WTC11 (cell line): ENCODE measurements at regions not wholly inside any gene's neighbourhood (a gene's known extent, or its start where the extent isn't known, plus 50 kb on each side); places are given as distances from the start of the nearest gene placed in this dataset.

ENCODE experiments used
- ATAC-seq: fragments of 200-7000 bp; cut with Tn5 transposase; 2 replicates; pipeline ENCODE4 v1.10.0; 2021; ENCODE audit warnings: mild to moderate bottlenecking, moderate library complexity
- CTCF ChIA-PET: fragments of 300-600 bp; sonication (Branson Sonifier 250); formaldehyde crosslinking; loops from one replicate; lab custom pipeline; 2021; ENCODE audit warnings: antibody characterized with exemption; lab: Charles Lee
- POLR2A ChIA-PET: fragments of 350-600 bp; sonication (Branson Sonifier 250); formaldehyde crosslinking; loops from one replicate; lab custom pipeline; 2021; ENCODE audit warnings: antibody characterized with exemption; lab: Charles Lee
- DNase-seq: peaks from one replicate; pipeline ENCODE4 v3.0.0; 2021; ENCODE audit warnings: low spot score
- H3K27ac Mint-ChIP-seq: 2 replicates; pipeline ENCODE4 v1.8.0; 2021; ENCODE audit warnings: mixed read lengths
- H3K27me3 Mint-ChIP-seq: 2 replicates; pipeline ENCODE4 v1.8.0; 2021; ENCODE audit warnings: low read depth, mild to moderate bottlenecking, moderate library complexity, mixed read lengths
- H3K36me3 Mint-ChIP-seq: 2 replicates; pipeline ENCODE4 v1.8.0; 2021; ENCODE audit warnings: mixed read lengths
- H3K4me1 Mint-ChIP-seq: 2 replicates; pipeline ENCODE4 v1.8.0; 2022; ENCODE audit warnings: mixed read lengths
- H3K4me3 Mint-ChIP-seq: 2 replicates; pipeline ENCODE4 v1.8.0; 2021; ENCODE audit warnings: mild to moderate bottlenecking, moderate library complexity, mixed read lengths
- H3K9me3 Mint-ChIP-seq: 2 replicates; pipeline ENCODE4 v1.8.0; 2021; ENCODE audit warnings: mixed read lengths
- GABPB1 ChIP-seq: sonication (generic); formaldehyde crosslinking; IDR thresholded peaks from 2 replicates; pipeline ENCODE4 v1.8.1; 2023; ENCODE audit warnings: mild to moderate bottlenecking, missing genetic modification reagents
- KAT7 ChIP-seq: sonication (generic); formaldehyde crosslinking; IDR thresholded peaks from 2 replicates; pipeline ENCODE4 v1.8.1; 2023; ENCODE audit warnings: missing genetic modification reagents, mild to moderate bottlenecking, borderline replicate concordance
- MXD4 ChIP-seq: fragments of 250-450 bp; sonication (Bioruptor Pico); IDR thresholded peaks from 2 replicates; pipeline ENCODE4 v1.8.0; 2021; ENCODE audit warnings: mild to moderate bottlenecking, moderate library complexity, borderline replicate concordance
- MYBL2 ChIP-seq: sonication (generic); formaldehyde crosslinking; IDR thresholded peaks from 2 replicates; pipeline ENCODE4 v1.8.1; 2023; ENCODE audit warnings: mild to moderate bottlenecking, moderate library complexity, missing genetic modification reagents
- NR3C1 ChIP-seq: sonication (generic); formaldehyde crosslinking; conservative IDR thresholded peaks from 2 replicates; pipeline ENCODE4 v1.8.1; 2023; ENCODE audit warnings: low read depth, mild to moderate bottlenecking, missing genetic modification reagents
- PRRX2 ChIP-seq: fragments of 250-450 bp; sonication (Bioruptor Pico); IDR thresholded peaks from 2 replicates; pipeline ENCODE4 v1.8.0; 2021; ENCODE audit warnings: mild to moderate bottlenecking
- SOX15 ChIP-seq: fragments of 250-450 bp; sonication (Bioruptor Pico); IDR thresholded peaks from 2 replicates; pipeline ENCODE4 v1.9.0; 2021; ENCODE audit warnings: mild to moderate bottlenecking
- SP1 ChIP-seq: sonication (generic); formaldehyde crosslinking; conservative IDR thresholded peaks from 2 replicates; pipeline ENCODE4 v1.8.1; 2022; ENCODE audit warnings: missing genetic modification reagents
- TEAD1 ChIP-seq: sonication (generic); formaldehyde crosslinking; IDR thresholded peaks from 2 replicates; pipeline ENCODE4 v1.8.0; 2022; ENCODE audit warnings: mild to moderate bottlenecking, missing genetic modification reagents
- TP53 ChIP-seq: sonication (generic); formaldehyde crosslinking; IDR thresholded peaks from 2 replicates; pipeline ENCODE4 v1.8.1; 2023; ENCODE audit warnings: mild to moderate bottlenecking, missing genetic modification reagents
- ZNF219 ChIP-seq: sonication (generic); formaldehyde crosslinking; IDR thresholded peaks from 2 replicates; pipeline ENCODE4 v1.8.0; 2023; ENCODE audit warnings: missing genetic modification reagents, mild to moderate bottlenecking, borderline replicate concordance
- ZNF423 ChIP-seq: fragments of 250-450 bp; sonication (Bioruptor Pico); IDR thresholded peaks from 2 replicates; pipeline ENCODE4 v2.1.2; 2022; ENCODE audit warnings: mild to moderate bottlenecking, moderate library complexity
- TF ChIP-seq, protein P1 (sequence below): sonication (generic); formaldehyde crosslinking; IDR thresholded peaks from 2 replicates; pipeline ENCODE4 v1.8.1; 2022; ENCODE audit warnings: low read depth, missing genetic modification reagents, borderline replicate concordance
- TF ChIP-seq, protein P2 (sequence below): sonication (generic); formaldehyde crosslinking; IDR thresholded peaks from 2 replicates; pipeline ENCODE4 v1.8.1; 2022; ENCODE audit warnings: missing genetic modification reagents, borderline replicate concordance
- TF ChIP-seq, protein P3 (sequence below): sonication (generic); formaldehyde crosslinking; IDR thresholded peaks from 2 replicates; pipeline ENCODE4 v1.8.0; 2022; ENCODE audit warnings: mild to moderate bottlenecking, missing genetic modification reagents
- TF ChIP-seq, protein P4 (sequence below): sonication (generic); formaldehyde crosslinking; conservative IDR thresholded peaks from 2 replicates; pipeline ENCODE4 v1.8.1; 2022; ENCODE audit warnings: mild to moderate bottlenecking, missing genetic modification reagents
- TF ChIP-seq, protein P5 (sequence below): sonication (generic); formaldehyde crosslinking; IDR thresholded peaks from 2 replicates; pipeline ENCODE4 v1.8.1; 2023; ENCODE audit warnings: mild to moderate bottlenecking, missing genetic modification reagents, borderline replicate concordance
- TF ChIP-seq, protein P6 (sequence below): sonication (generic); formaldehyde crosslinking; IDR thresholded peaks from 2 replicates; pipeline ENCODE4 v1.8.1; 2023; ENCODE audit warnings: mild to moderate bottlenecking, moderate library complexity, missing genetic modification reagents
- TF ChIP-seq, protein P7 (sequence below): fragments of 250-450 bp; sonication (Bioruptor Pico); IDR thresholded peaks from 2 replicates; pipeline ENCODE4 v1.9.0; 2021; ENCODE audit warnings: mild to moderate bottlenecking
- TF ChIP-seq, protein P8 (sequence below): fragments of 250-450 bp; sonication (Bioruptor Pico); IDR thresholded peaks from 2 replicates; pipeline ENCODE4 v1.9.0; 2021; ENCODE audit warnings: mild to moderate bottlenecking
- TF ChIP-seq, protein P9 (sequence below): sonication (generic); formaldehyde crosslinking; IDR thresholded peaks from 2 replicates; pipeline ENCODE4 v1.8.1; 2022; ENCODE audit warnings: low read depth, mild to moderate bottlenecking, moderate library complexity, missing genetic modification reagents, borderline replicate concordance

DNA sequence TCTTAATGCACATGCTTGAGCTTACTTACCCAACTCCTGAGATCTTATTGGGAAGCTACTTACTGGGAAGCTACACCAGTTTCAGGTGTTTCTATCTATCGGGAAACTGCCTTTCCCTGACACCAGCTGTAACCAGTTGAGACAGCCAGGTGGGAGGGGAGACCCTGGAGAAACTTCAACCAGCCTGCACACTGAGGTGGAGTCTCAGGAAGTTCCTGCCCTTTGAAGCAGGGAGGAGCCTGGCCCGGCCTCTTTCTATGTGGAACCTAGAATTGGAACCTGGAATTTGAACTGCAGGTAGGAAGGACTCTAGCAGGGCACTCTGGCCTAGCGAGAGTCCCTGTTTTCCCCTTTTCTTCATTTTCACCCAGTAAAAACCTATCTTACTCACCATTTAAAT is 425.8 kb upstream of the PABPC4L start:
- ChIA-PET POLR2A (no interaction called here), CTCF (interaction anchor here (1.6 kb wide), 1 partner anchor 9 kb away, joined by 3 read pairs; no protein-coding TSS in a partner anchor)
- H3K36me3 Mint-ChIP-seq: 0 out of 2 replicates have a peak, but pooled peaks cover 2% of the 10 kb centered on the region
- ATAC-seq (peak; percentile 50), DNase-seq (peak; percentile 28)
- H3K27me3 Mint-ChIP-seq: no peaks in the 10 kb centered on the region
- H3K4me1 Mint-ChIP-seq: peaks cover 67% of the 10 kb centered on the region
- peak overlapping the region; percentile 93 for H3K27ac Mint-ChIP-seq
- peaks cover 3% of the 10 kb centered on the region for H3K9me3 Mint-ChIP-seq
- TF ChIP-seq SP1 (CRISPR knock-in tag) (no peak), KAT7 (CRISPR knock-in tag) (no peak), MYBL2 (CRISPR knock-in tag) (no peak), PRRX2 (CRISPR knock-in tag) (no peak), SOX15 (CRISPR knock-in tag) (no peak), TP53 (CRISPR knock-in tag) (no peak), TEAD1 (no peak), MXD4 (CRISPR knock-in tag) (no peak), NR3C1 (CRISPR knock-in tag) (no peak)
- TF ChIP-seq, protein P1, sequence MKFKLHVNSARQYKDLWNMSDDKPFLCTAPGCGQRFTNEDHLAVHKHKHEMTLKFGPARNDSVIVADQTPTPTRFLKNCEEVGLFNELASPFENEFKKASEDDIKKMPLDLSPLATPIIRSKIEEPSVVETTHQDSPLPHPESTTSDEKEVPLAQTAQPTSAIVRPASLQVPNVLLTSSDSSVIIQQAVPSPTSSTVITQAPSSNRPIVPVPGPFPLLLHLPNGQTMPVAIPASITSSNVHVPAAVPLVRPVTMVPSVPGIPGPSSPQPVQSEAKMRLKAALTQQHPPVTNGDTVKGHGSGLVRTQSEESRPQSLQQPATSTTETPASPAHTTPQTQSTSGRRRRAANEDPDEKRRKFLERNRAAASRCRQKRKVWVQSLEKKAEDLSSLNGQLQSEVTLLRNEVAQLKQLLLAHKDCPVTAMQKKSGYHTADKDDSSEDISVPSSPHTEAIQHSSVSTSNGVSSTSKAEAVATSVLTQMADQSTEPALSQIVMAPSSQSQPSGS (CRISPR knock-in tag): no peak
- TF ChIP-seq, protein P2, sequence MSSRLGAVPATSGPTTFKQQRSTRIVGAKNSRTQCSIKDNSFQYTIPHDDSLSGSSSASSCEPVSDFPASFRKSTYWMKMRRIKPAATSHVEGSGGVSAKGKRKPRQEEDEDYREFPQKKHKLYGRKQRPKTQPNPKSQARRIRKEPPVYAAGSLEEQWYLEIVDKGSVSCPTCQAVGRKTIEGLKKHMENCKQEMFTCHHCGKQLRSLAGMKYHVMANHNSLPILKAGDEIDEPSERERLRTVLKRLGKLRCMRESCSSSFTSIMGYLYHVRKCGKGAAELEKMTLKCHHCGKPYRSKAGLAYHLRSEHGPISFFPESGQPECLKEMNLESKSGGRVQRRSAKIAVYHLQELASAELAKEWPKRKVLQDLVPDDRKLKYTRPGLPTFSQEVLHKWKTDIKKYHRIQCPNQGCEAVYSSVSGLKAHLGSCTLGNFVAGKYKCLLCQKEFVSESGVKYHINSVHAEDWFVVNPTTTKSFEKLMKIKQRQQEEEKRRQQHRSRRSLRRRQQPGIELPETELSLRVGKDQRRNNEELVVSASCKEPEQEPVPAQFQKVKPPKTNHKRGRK (CRISPR knock-in tag): no peak
- TF ChIP-seq, protein P3, sequence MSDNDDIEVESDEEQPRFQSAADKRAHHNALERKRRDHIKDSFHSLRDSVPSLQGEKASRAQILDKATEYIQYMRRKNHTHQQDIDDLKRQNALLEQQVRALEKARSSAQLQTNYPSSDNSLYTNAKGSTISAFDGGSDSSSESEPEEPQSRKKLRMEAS (CRISPR knock-in tag): no peak
- TF ChIP-seq, protein P4, sequence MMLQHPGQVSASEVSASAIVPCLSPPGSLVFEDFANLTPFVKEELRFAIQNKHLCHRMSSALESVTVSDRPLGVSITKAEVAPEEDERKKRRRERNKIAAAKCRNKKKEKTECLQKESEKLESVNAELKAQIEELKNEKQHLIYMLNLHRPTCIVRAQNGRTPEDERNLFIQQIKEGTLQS (CRISPR knock-in tag): no peak
- TF ChIP-seq, protein P5, sequence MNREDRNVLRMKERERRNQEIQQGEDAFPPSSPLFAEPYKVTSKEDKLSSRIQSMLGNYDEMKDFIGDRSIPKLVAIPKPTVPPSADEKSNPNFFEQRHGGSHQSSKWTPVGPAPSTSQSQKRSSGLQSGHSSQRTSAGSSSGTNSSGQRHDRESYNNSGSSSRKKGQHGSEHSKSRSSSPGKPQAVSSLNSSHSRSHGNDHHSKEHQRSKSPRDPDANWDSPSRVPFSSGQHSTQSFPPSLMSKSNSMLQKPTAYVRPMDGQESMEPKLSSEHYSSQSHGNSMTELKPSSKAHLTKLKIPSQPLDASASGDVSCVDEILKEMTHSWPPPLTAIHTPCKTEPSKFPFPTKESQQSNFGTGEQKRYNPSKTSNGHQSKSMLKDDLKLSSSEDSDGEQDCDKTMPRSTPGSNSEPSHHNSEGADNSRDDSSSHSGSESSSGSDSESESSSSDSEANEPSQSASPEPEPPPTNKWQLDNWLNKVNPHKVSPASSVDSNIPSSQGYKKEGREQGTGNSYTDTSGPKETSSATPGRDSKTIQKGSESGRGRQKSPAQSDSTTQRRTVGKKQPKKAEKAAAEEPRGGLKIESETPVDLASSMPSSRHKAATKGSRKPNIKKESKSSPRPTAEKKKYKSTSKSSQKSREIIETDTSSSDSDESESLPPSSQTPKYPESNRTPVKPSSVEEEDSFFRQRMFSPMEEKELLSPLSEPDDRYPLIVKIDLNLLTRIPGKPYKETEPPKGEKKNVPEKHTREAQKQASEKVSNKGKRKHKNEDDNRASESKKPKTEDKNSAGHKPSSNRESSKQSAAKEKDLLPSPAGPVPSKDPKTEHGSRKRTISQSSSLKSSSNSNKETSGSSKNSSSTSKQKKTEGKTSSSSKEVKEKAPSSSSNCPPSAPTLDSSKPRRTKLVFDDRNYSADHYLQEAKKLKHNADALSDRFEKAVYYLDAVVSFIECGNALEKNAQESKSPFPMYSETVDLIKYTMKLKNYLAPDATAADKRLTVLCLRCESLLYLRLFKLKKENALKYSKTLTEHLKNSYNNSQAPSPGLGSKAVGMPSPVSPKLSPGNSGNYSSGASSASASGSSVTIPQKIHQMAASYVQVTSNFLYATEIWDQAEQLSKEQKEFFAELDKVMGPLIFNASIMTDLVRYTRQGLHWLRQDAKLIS: no peak
- TF ChIP-seq, protein P6, sequence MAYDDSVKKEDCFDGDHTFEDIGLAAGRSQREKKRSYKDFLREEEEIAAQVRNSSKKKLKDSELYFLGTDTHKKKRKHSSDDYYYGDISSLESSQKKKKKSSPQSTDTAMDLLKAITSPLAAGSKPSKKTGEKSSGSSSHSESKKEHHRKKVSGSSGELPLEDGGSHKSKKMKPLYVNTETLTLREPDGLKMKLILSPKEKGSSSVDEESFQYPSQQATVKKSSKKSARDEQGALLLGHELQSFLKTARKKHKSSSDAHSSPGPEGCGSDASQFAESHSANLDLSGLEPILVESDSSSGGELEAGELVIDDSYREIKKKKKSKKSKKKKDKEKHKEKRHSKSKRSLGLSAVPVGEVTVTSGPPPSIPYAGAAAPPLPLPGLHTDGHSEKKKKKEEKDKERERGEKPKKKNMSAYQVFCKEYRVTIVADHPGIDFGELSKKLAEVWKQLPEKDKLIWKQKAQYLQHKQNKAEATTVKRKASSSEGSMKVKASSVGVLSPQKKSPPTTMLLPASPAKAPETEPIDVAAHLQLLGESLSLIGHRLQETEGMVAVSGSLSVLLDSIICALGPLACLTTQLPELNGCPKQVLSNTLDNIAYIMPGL (CRISPR knock-in tag): no peak
- no peak overlapping the region for H3K4me3 Mint-ChIP-seq

DNA sequence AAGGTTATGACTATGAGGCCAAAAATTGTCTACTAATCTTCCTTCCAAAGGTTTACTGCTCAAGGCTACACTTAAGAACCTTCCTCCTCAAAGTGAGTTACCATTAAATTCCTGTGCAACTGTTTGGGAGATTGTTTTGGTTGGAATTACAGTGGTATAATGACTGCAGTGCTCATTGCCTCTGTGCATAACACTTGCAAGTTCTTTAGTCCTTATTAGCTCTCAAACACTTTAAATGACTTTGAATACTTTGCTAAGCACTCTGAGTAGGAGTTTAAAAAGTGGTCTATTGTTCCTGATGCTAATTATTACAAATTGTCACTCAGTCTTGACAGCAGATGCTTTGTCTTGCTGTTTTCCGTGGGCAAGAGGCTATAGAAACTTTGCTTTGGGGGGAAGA is 422.8 kb upstream of the PABPC4L start:
- no peak for DNase-seq
- Mint-ChIP-seq H3K9me3 (peaks cover 7% of the 10 kb centered on the region), H3K27me3 (no peaks in the 10 kb centered on the region), H3K27ac (peak overlapping the region; percentile 97), H3K36me3 (no peaks in the 10 kb centered on the region), H3K4me3 (peak overlapping the region; percentile 32), H3K4me1 (peaks cover 65% of the 10 kb centered on the region)
- peak; percentile 63 for ATAC-seq
- POLR2A ChIA-PET: no interaction called here
- CTCF ChIA-PET: no interaction called here
- peak; percentile 65; the same call in 1 of the 2 replicates for TF ChIP-seq TEAD1
- TF ChIP-seq, protein P7, sequence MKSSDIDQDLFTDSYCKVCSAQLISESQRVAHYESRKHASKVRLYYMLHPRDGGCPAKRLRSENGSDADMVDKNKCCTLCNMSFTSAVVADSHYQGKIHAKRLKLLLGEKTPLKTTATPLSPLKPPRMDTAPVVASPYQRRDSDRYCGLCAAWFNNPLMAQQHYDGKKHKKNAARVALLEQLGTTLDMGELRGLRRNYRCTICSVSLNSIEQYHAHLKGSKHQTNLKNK (CRISPR knock-in tag): peak; percentile 98
- TF ChIP-seq GABPB1 (CRISPR knock-in tag): no peak
- no peak for TF ChIP-seq ZNF219 (CRISPR knock-in tag)
- no peak for TF ChIP-seq SP1 (CRISPR knock-in tag)
- TF ChIP-seq ZNF423 (CRISPR knock-in tag): no peak
- TF ChIP-seq, protein P8, sequence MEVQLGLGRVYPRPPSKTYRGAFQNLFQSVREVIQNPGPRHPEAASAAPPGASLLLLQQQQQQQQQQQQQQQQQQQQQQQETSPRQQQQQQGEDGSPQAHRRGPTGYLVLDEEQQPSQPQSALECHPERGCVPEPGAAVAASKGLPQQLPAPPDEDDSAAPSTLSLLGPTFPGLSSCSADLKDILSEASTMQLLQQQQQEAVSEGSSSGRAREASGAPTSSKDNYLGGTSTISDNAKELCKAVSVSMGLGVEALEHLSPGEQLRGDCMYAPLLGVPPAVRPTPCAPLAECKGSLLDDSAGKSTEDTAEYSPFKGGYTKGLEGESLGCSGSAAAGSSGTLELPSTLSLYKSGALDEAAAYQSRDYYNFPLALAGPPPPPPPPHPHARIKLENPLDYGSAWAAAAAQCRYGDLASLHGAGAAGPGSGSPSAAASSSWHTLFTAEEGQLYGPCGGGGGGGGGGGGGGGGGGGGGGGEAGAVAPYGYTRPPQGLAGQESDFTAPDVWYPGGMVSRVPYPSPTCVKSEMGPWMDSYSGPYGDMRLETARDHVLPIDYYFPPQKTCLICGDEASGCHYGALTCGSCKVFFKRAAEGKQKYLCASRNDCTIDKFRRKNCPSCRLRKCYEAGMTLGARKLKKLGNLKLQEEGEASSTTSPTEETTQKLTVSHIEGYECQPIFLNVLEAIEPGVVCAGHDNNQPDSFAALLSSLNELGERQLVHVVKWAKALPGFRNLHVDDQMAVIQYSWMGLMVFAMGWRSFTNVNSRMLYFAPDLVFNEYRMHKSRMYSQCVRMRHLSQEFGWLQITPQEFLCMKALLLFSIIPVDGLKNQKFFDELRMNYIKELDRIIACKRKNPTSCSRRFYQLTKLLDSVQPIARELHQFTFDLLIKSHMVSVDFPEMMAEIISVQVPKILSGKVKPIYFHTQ (CRISPR knock-in tag): no peak
- TF ChIP-seq, protein P9, sequence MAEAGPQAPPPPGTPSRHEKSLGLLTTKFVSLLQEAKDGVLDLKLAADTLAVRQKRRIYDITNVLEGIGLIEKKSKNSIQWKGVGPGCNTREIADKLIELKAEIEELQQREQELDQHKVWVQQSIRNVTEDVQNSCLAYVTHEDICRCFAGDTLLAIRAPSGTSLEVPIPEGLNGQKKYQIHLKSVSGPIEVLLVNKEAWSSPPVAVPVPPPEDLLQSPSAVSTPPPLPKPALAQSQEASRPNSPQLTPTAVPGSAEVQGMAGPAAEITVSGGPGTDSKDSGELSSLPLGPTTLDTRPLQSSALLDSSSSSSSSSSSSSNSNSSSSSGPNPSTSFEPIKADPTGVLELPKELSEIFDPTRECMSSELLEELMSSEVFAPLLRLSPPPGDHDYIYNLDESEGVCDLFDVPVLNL (CRISPR knock-in tag): no peak
